CD14-positive monocyte (primary cell): ENCODE measurements at regions not wholly inside any gene's neighbourhood (a gene's known extent, or its start where the extent isn't known, plus 50 kb on each side); places are given as distances from the start of the nearest gene placed in this dataset.

ENCODE experiments used
- DNase-seq, 3 donors: peaks; one replicate each; pipeline ENCODE4 v3.0.0-alpha.2; 2011 to 2022
- H2AFZ ChIP-seq: 2 replicates; pipeline ENCODE4 v1.6.0; 2012; ENCODE audit warnings: mild to moderate bottlenecking, low read depth, low read length, inconsistent platforms; ENCODE audit not compliant: insufficient read depth, poor library complexity, severe bottlenecking
- H3K27ac ChIP-seq, 2 donors: 1 replicate in 1 of 2; 2 replicates in 1 of 2; pipeline ENCODE4 v1.5.1; 2012 to 2013; ENCODE audit warnings: low read length in 2 of 2, control low read depth in 1 of 2, inconsistent platforms in 1 of 2, low read depth in 1 of 2, mild to moderate bottlenecking in 1 of 2
- H3K27me3 ChIP-seq, 2 donors: one replicate each; pipeline versions ENCODE4 v1.6.0 to v1.6.1; 2011 to 2013; ENCODE audit warnings: low read length in 2 of 2; ENCODE audit not compliant: control insufficient read depth in 2 of 2, insufficient read depth in 2 of 2
- H3K36me3 ChIP-seq, 2 donors: replicated peaks in 1 of 2; 1 replicate in 1 of 2; 2 replicates in 1 of 2; pipeline versions ENCODE4 v1.5.1 to v1.6.1; 2012 to 2013; ENCODE audit warnings: low read length in 2 of 2, control low read depth in 1 of 2, inconsistent platforms in 1 of 2, mild to moderate bottlenecking in 1 of 2; ENCODE audit not compliant: insufficient read depth in 2 of 2, control insufficient read depth in 1 of 2
- H3K4me1 ChIP-seq, 2 donors: 1 replicate in 1 of 2; 2 replicates in 1 of 2; pipeline versions ENCODE4 v1.5.1 to v1.6.1; 2012 to 2013; ENCODE audit warnings: low read length in 2 of 2, control low read depth in 1 of 2, inconsistent platforms in 1 of 2, mild to moderate bottlenecking in 1 of 2, moderate library complexity in 1 of 2; ENCODE audit not compliant: insufficient read depth in 2 of 2, control insufficient read depth in 1 of 2
- H3K4me2 ChIP-seq: replicated peaks from 2 replicates; pipeline ENCODE3; 2012; ENCODE audit warnings: low read length, moderate library complexity, mild to moderate bottlenecking; ENCODE audit not compliant: poor library complexity, severe bottlenecking; ENCODE audit errors: extremely low read depth
- H3K4me3 ChIP-seq, 3 experiments: fragments of 200-600 bp in 1 of 3; sonication (generic) in 1 of 3; replicated peaks in 1 of 3; 1 replicate in 2 of 3; 2 replicates in 1 of 3; pipeline ENCODE4 v1.5.1; 2011 to 2013; ENCODE audit warnings: low read length in 3 of 3, mild to moderate bottlenecking in 3 of 3, control low read depth in 2 of 3, low read depth in 2 of 3, inconsistent platforms in 1 of 3, moderate library complexity in 1 of 3
- H3K79me2 ChIP-seq: 2 replicates; pipeline ENCODE4 v1.6.0; 2012; ENCODE audit warnings: mild to moderate bottlenecking, control low read depth, inconsistent platforms, low read length, moderate library complexity; ENCODE audit not compliant: insufficient read depth
- H3K9ac ChIP-seq: 2 replicates; pipeline ENCODE4 v1.6.0; 2017; ENCODE audit warnings: low read length, mild to moderate bottlenecking; ENCODE audit not compliant: insufficient read depth, poor library complexity, severe bottlenecking
- H3K9me3 ChIP-seq, 2 donors: replicated peaks in 1 of 2; 1 replicate in 1 of 2; 2 replicates in 1 of 2; pipeline versions ENCODE4 v1.5.1 to v1.6.1; 2012 to 2013; ENCODE audit warnings: low read length in 2 of 2, control low read depth in 1 of 2; ENCODE audit not compliant: control insufficient read depth in 1 of 2, insufficient read depth in 1 of 2
- H4K20me1 ChIP-seq: 2 replicates; pipeline ENCODE4 v1.6.0; 2012; ENCODE audit warnings: mild to moderate bottlenecking, low read length, control low read depth, moderate library complexity; ENCODE audit not compliant: insufficient read depth
- H3K27ac Mint-ChIP-seq, 7 donors: one replicate each; pipeline ENCODE4 v1.8.0; 2020; ENCODE audit warnings: mild to moderate bottlenecking in 7 of 7, mixed read lengths in 7 of 7, moderate library complexity in 6 of 7, inconsistent platforms in 2 of 7
- H3K27me3 Mint-ChIP-seq, 3 donors: one replicate each; pipeline ENCODE4 v1.8.0; 2021 to 2022; ENCODE audit warnings: low read depth in 3 of 3, mild to moderate bottlenecking in 3 of 3, mixed read lengths in 3 of 3, moderate library complexity in 3 of 3, inconsistent platforms in 1 of 3
- H3K36me3 Mint-ChIP-seq, 2 donors: one replicate each; pipeline ENCODE4 v1.8.0; 2020; ENCODE audit warnings: mixed read lengths in 2 of 2, inconsistent platforms in 1 of 2, mild to moderate bottlenecking in 1 of 2
- H3K4me1 Mint-ChIP-seq: one replicate; pipeline ENCODE4 v1.8.0; 2020; ENCODE audit warnings: mild to moderate bottlenecking, mixed read lengths
- H3K4me3 Mint-ChIP-seq, 2 donors: one replicate each; pipeline ENCODE4 v1.8.0; 2020; ENCODE audit warnings: mild to moderate bottlenecking in 2 of 2, mixed read lengths in 2 of 2, moderate library complexity in 1 of 2
- H3K9me3 Mint-ChIP-seq, 7 donors: one replicate each; pipeline ENCODE4 v1.8.0; 2020 to 2022; ENCODE audit warnings: mixed read lengths in 7 of 7, mild to moderate bottlenecking in 6 of 7, moderate library complexity in 6 of 7, inconsistent platforms in 2 of 7
- WGBS: methylation state at CpG from one replicate; pipeline ENCODE4 v1.1.5; 2013; ENCODE audit warnings: missing lambda C conversion rate; ENCODE audit not compliant: insufficient coverage; 5-methylcytosine and 5-hydroxymethylcytosine counted together
- intact Hi-C, 2 donors: fragments of 100-400 bp; cut with micrococcal nuclease; formaldehyde crosslinking; loops; one replicate each; pipeline versions ENCODE4 v1.15.0 to v1.15.1; 2023
- TF ChIP-seq, protein P1 (sequence below): fragments of 200-600 bp; IDR thresholded peaks from one replicate; pipeline ENCODE4 v1.8.0; 2022; ENCODE audit warnings: antibody characterized with exemption, mild to moderate bottlenecking

DNA sequence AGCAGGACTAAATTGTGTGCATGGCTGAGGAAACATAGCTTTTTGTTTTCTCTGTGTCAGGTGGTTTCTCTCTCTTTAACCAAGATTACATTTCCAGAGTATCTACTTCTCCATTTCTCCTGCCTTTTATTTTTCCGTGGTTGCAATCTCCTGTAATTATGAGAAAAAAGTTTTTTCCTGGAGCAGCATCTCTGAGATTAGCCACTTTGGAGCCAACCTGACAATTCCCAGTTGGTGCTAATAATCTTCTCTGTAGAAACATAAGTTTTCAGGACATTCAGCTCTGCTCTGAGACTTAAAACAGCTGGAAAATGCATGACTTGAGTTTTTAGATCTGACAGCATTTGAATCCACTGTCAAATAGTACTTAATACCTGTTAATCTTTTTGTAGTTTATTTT, 67.1 kb upstream of the GAS1 start:
- no peaks in the 10 kb centered on the region for H3K4me1 Mint-ChIP-seq
- H3K9ac ChIP-seq, result no peak overlapping the region

DNA sequence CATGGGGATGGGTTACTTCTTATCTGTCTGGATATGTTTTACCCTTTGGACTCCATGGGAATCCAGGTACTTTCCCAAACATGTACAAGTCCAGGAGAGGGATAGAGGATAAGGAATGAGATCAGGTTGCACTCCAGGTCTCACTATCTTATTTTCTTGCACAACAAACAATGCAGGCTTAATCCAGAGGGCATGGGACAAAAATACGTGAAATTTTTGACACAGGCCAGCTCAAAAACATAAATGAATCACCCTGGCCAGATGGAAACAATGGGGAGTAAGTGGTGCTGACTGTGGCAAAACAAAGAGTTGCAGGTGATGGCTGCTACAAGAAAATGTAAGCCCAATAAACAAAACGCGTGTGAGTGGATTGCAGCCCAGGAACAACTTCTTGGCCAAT, 69.4 kb upstream of the GAS1 start:
- H3K9me3 Mint-ChIP-seq, result peaks cover 4 to 29% (median 10%) of the 10 kb centered on the region in 7 donors
- no peak overlapping the region for H3K27ac Mint-ChIP-seq
- WGBS, result 93% methylated on average over 2 of the region's 3 CpGs
- no peak overlapping the region for H3K4me2 ChIP-seq
- H4K20me1 ChIP-seq, result no peaks in the 10 kb centered on the region
- H3K79me2 ChIP-seq, result no peaks in the 10 kb centered on the region
- intact Hi-C loops, result no loop called here
- H3K27me3 ChIP-seq, result no peaks in the 10 kb centered on the region
- H2AFZ ChIP-seq, result no peak overlapping the region
- H3K9me3 ChIP-seq, result peaks cover 0 to 10% of the 10 kb centered on the region in 2 donors
- H3K4me3 ChIP-seq, result no peak overlapping the region
- no peaks in the 10 kb centered on the region for H3K4me1 ChIP-seq
- peaks cover 0 to 3% (median 1%) of the 10 kb centered on the region in 3 donors for H3K27me3 Mint-ChIP-seq
- no peaks in the 10 kb centered on the region for H3K36me3 ChIP-seq
- no peak for DNase-seq
- no peak overlapping the region for H3K4me3 Mint-ChIP-seq
- H3K36me3 Mint-ChIP-seq, result no peaks in the 10 kb centered on the region
- H3K27ac ChIP-seq, result no peak overlapping the region
- no peak overlapping the region for H3K9ac ChIP-seq
- no peaks in the 10 kb centered on the region for H3K4me1 Mint-ChIP-seq
- TF ChIP-seq, protein P1, sequence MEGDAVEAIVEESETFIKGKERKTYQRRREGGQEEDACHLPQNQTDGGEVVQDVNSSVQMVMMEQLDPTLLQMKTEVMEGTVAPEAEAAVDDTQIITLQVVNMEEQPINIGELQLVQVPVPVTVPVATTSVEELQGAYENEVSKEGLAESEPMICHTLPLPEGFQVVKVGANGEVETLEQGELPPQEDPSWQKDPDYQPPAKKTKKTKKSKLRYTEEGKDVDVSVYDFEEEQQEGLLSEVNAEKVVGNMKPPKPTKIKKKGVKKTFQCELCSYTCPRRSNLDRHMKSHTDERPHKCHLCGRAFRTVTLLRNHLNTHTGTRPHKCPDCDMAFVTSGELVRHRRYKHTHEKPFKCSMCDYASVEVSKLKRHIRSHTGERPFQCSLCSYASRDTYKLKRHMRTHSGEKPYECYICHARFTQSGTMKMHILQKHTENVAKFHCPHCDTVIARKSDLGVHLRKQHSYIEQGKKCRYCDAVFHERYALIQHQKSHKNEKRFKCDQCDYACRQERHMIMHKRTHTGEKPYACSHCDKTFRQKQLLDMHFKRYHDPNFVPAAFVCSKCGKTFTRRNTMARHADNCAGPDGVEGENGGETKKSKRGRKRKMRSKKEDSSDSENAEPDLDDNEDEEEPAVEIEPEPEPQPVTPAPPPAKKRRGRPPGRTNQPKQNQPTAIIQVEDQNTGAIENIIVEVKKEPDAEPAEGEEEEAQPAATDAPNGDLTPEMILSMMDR, result no peak

More for the DNA sequence above, 67.1 kb upstream of the GAS1 start:
- intact Hi-C loops, result no loop called here
- H3K27ac ChIP-seq, result no peak overlapping the region
- H3K4me3 ChIP-seq, result no peak overlapping the region
- H3K36me3 Mint-ChIP-seq, result no peaks in the 10 kb centered on the region
- H3K27me3 Mint-ChIP-seq, result peaks cover 0 to 2% (median 2%) of the 10 kb centered on the region in 3 donors
- H3K9me3 Mint-ChIP-seq, result peaks cover 4 to 26% (median 9%) of the 10 kb centered on the region in 7 donors
- no peak overlapping the region for H3K4me2 ChIP-seq
- H2AFZ ChIP-seq, result no peak overlapping the region
- no peaks in the 10 kb centered on the region for H3K4me1 ChIP-seq
- peaks cover 0 to 14% of the 10 kb centered on the region in 2 donors for H3K9me3 ChIP-seq
- H3K36me3 ChIP-seq, result no peaks in the 10 kb centered on the region
- no peak overlapping the region for H3K4me3 Mint-ChIP-seq
- H3K27ac Mint-ChIP-seq, result no peak overlapping the region
- no peaks in the 10 kb centered on the region for H3K79me2 ChIP-seq
- no peaks in the 10 kb centered on the region for H4K20me1 ChIP-seq
- no CpG with 5 or more reads among the region's 1 CpG for WGBS
- no peaks in the 10 kb centered on the region for H3K27me3 ChIP-seq
- TF ChIP-seq, protein P1, result no peak
- DNase-seq, result no peak
